Left colon (tissue), 2 donors: ENCODE measurements at regions not wholly inside any gene's neighbourhood (a gene's known extent, or its start where the extent isn't known, plus 50 kb on each side); places are given as distances from the start of the nearest gene placed in this dataset.
"Not testable (repeated sequence)": the region's sequence is repeated elsewhere in the genome, so short reads cannot be mapped to it uniquely, and the experiment has no call there.

ENCODE experiments used
- ATAC-seq: fragments of 200-7000 bp; cut with Tn5 transposase; one replicate; pipeline ENCODE4 v1.9.1; 2020; ENCODE audit warnings: mild to moderate bottlenecking, moderate library complexity
- DNase-seq, 2 donors: peaks; one replicate each; pipeline ENCODE4 v3.0.0-alpha.2; 2020
- intact Hi-C, 2 donors: fragments of 100-400 bp; cut with DNase I in 1 of 2; cut with micrococcal nuclease in 1 of 2; formaldehyde crosslinking; loops; one replicate each; pipeline versions ENCODE4 v1.11.2 to v1.14.0; 2022; cut with DNase I, micrococcal nuclease
- donor health status: DM: no; HTN: no; CAD: no.
- donor health status: DM: yes; HTN: yes; CAD: no.

DNA sequence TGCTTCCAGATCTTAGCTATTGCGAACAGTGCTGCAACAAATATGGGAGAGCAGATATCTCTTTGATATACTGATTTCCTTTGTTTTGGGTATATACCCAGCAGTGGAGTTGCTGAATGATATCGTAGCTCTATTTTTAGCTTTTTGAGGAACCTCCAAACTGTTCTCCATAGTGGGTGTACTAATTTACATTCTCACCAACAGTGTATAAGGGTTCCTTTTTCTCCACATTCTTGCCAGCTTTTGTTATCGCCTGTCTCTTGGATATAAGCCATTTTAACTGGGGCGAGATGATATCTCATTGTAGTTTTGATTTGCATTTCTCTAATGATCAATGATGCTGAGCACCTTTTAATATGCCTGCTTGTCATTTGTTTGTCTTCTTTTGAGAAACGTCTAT, 196.0 kb downstream of the RPIA start:
- intact Hi-C loops, DNase-seq, ATAC-seq: not testable (repeated sequence)

- intact Hi-C loops, result no loop called here
- no peak for ATAC-seq
- DNase-seq, result no peak
Measured at GRCh38 chr2:88892207-88892606, 200.7 kb downstream of the RPIA start.

- ATAC-seq (no peak), DNase-seq (no peak)
Measured at GRCh38 chr2:88892788-88893187, 201.3 kb downstream of the RPIA start.

GRCh38 chr2:88896971-88897370, 205.5 kb downstream of the RPIA start:
- intact Hi-C loops, result no loop called here
- ATAC-seq (no peak), DNase-seq (no peak)

More at GRCh38 chr2:88892788-88893187, 201.3 kb downstream of the RPIA start:
- intact Hi-C loops, result no loop called here

- DNase-seq (no peak), ATAC-seq (no peak)
- intact Hi-C loops, result no loop called here
Measured at GRCh38 chr2:88897715-88898114, 206.2 kb downstream of the RPIA start.

DNA sequence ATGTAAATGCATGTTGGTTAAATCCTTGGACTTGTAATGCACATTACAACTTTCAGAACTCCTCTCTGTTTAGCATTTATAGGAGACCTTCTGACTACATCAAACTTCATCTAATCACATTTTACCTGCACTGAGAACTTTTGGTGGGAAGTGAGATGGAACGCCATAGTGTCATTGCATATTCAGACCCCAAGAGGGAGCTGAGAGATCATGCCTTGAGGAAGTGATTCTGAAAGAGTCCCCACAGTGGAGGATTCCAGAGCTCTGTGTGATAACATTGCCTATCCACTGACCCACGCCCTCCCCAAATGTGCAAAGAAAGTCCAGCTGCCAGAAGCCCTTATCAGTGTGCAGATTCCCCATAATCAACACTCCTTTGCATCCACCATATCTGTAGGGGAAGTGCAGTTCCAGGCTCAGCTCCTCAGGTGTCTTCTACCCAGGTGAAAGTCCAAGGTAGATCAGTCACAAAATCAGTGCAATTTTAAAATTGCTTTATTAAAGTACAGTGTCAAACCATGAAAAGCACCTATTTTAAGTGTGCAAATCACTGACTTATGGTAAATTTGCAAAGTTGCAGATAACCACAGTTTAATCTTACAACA, 212.4 kb downstream of the RPIA start:
- ATAC-seq (peak; percentile 57), DNase-seq (no peak)
- intact Hi-C loops, result no loop called here

- no peak for DNase-seq
- no peak for ATAC-seq
- intact Hi-C loops, result no loop called here
Measured at GRCh38 chr2:88913280-88913679, 221.8 kb downstream of the RPIA start.

DNA sequence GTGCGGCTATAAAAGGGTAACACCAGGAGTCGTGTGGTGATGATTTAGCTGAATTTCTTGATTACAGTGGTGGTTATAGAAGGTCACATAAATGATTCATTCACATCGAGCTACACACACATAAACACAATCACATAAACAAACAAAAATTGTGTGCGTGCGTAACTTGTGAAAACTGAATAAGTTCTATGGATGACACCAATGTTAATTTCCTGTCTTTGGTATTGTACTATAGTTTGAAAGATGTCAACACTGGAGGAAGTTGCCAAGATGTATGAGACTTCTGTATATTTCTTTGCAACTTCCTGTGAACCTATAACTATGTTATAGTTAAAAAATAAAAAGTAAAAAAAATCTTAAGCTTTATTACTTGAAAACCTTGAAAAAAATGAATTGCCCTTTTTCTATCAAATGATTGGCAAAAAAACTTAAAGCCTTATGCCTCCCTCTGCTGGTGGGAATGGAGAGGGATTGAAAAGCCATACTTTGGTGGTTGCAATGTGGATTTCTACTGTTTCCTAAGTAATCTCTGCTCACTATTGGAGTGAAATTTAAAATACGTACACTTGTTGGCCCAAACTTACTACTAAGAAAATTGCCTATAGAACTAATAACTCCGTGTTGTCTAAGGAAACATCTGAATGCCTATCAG, 227.7 kb downstream of the RPIA start:
- intact Hi-C loops, result no loop called here
- no peak for ATAC-seq
- DNase-seq, result no peak

GRCh38 chr2:88920399-88920798, 228.9 kb downstream of the RPIA start:
- DNase-seq, intact Hi-C loops, ATAC-seq: not testable (repeated sequence)

- intact Hi-C loops, result no loop called here
Measured at GRCh38 chr2:88924533-88924932, 233.1 kb downstream of the RPIA start.

GRCh38 chr2:88925770-88926462, 234.4 kb downstream of the RPIA start:
- ATAC-seq (no peak), DNase-seq (no peak)
- intact Hi-C loops, result no loop called here

More at GRCh38 chr2:88924533-88924932, 233.1 kb downstream of the RPIA start:
- DNase-seq, result no peak
- ATAC-seq, result no peak

DNA sequence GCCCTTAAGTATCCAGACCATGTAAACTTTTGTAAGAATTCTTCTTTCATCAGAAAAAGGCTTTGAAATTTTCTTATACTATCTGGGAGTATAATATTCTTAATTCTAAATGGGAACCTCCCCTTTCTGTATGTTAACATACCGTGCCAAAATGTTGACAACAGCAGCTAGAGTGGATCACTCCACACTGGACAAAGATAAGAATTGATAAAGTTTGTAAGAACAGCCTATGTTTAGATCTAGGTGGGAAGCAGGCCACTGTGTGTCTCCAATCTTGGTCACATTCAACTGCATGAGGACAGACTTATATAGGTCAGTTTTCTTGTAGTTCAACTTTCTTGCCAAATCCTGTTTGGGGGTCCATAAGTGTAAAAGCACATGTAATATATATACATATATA, 235.7 kb downstream of the RPIA start:
- DNase-seq, result no peak
- intact Hi-C loops, result no loop called here
- ATAC-seq, result no peak

DNA sequence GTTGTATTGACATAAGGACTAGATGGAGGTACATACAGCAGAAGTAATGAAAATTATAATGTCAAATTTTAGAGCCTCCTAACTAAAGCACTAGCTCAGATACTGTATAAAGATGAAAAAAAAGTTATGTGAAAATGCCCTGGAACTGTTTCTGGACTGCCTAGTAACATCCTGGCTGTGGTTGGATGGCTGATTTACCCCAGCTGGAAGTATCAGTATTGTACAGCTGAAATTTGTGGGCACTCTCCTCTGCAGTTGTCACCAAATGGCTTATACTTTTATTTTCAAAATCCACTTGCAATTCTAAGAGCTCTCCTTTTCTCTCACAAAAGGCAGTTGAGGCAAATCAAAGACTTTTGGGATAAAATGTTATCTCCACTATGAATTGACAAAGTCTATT, 239.2 kb downstream of the RPIA start:
- intact Hi-C loops, result no loop called here
- ATAC-seq (no peak), DNase-seq (no peak)

- intact Hi-C loops, result no loop called here
- no peak for ATAC-seq
- no peak for DNase-seq
Measured at GRCh38 chr2:88932686-88933085, 241.2 kb downstream of the RPIA start.

- no peak for ATAC-seq
- intact Hi-C loops, result no loop called here
Measured at GRCh38 chr2:88933091-88933490, 241.6 kb downstream of the RPIA start.

GRCh38 chr2:88933980-88934379, 242.5 kb downstream of the RPIA start:
- intact Hi-C loops, result no loop called here
- ATAC-seq (no peak), DNase-seq (no peak)

More at GRCh38 chr2:88933091-88933490, 241.6 kb downstream of the RPIA start:
- DNase-seq, result no peak

DNA sequence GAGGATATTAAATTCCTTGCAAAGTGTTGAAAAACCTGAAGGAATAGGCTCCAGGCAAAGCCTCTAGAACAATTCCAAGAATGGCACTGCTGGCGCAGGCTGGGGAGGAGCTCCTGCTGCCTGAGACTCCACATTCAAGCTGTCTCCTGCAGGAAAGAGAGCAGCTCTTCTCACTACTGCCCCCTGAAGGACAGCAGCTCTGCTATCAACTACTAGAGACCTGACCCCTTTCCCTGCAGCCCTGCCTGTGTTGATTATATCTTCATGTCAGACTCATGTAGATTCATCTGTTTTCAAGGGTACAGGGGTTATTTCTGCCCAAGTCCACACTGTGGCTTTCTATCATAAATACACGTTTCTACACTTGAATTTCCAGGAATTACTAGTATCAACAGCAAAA, 249.7 kb downstream of the RPIA start:
- DNase-seq, result peak in 1 of 2 donors; percentile 21
- ATAC-seq, intact Hi-C loops: not testable (repeated sequence)

DNA sequence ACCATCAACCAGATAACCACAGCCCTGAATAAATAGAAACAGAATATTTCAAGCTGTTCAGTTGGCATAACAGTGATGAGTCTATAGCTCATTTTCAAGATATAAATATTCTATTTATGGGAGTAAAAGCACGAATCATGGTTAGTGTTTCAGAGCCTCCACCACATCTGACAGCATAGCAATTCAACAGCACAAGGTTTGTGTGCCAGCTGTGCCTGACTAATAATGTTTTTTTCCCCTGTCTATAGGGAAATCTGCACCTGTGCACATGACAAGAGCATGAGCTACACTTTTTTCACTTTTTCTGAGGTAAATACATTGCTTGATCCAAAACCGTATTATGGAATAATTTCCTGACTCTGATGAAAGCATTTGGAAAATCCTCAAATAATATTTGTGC, 251.3 kb downstream of the RPIA start:
- no peak for ATAC-seq
- intact Hi-C loops, result no loop called here
- DNase-seq, result no peak

GRCh38 chr2:88949336-88949735, 257.9 kb downstream of the RPIA start:
- no peak for ATAC-seq
- intact Hi-C loops, result no loop called here
- no peak for DNase-seq

DNA sequence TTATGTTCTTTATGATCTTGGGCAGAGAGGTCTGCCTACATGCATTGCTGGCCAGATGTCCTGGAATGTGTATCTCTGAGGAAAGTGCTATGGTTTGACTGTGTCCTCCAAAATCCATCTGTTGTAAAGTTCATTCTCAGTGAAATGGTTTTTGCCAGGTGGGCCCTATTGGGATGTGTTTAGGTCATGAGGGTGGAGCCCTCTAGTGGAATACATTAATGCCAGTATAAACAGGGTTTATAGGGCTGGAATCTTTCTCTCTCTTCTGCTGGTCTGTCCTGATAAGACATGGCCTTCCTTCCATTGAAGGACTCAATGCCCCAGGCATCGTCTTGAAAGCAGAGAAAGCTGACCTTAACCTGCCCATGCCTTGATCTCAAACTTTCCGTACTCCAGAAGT, 258.5 kb downstream of the RPIA start:
- DNase-seq, result no peak
- ATAC-seq, result no peak
- intact Hi-C loops, result no loop called here
